Heart left ventricle (tissue), 13 donors: ENCODE measurements at regions not wholly inside any gene's neighbourhood (a gene's known extent, or its start where the extent isn't known, plus 50 kb on each side); places are given as distances from the start of the nearest gene placed in this dataset.

Source experiments
- POLR2A ChIP-seq, 2 donors: fragments of 450-650 bp; IDR thresholded peaks; one replicate each; pipeline ENCODE4 v1.6.1; 2017; ENCODE audit warnings: antibody characterized with exemption in 2 of 2, mild to moderate bottlenecking in 2 of 2, moderate library complexity in 2 of 2
- TF ChIP-seq, protein P1 (sequence below), 12 donors: fragments of 200-600 bp; sonication (generic) in 4 of 12; IDR thresholded peaks; one replicate each; pipeline versions ENCODE4 v1.5.0 to v1.8.0; 2018 to 2022; ENCODE audit warnings: antibody characterized with exemption in 12 of 12, mild to moderate bottlenecking in 5 of 12
- donor health status: ischemic (EF 13 %, LVEDD 7.1; RV severe dilation, severe dysfunction).
- donor health status: DM: no; HTN: yes; CAD: no.
- donor health status: DM: no; HTN: no; CAD: no.
- donor health status: ischemic (EF 25% LVEDD 6.9; RV normal size, moderate dysfunction).
- donor health status: ischemic (EF 25% LVEDD 5.7; RV mildly dilated, moderate dysfunction).
- donor health status: ischemic (EF 35%, LVEDD 5.7; RV mildly dilated, moderate dysfunction).
- donor health status: nonischemic (EF 11% LVEDD 7.7; RV severe dilation, severe dysfunction).
- donor health status: DM: yes; HTN: yes; CAD: no.
- donor health status: PGD.
- donor health status: ischemic (EF 29% LVEDD 5.4; RV normal size, mild dysfunction).
- donor health status: nonischemic (EF 23%, LVEDD 6.1; RV moderate dilation, normal function).

DNA sequence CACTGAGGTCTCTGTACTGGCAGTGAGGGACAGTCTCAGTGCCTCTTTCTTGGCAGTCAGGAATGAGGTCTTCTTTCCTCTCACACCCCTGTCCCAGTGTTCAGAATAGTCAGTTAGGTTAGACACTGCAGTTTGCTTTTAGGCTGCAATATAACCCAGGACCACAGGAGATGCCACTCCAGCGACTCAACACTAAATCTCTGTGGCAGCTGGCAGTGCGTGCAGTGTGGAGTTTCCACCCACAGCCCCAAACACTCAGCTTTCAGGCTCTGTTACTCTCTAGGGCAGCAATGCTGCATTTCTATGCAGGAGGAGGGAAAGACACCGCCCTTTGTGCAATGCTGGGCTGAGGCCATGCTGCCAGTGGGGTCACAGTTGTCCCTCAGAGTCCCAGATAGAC lies 150.2 kb upstream of the SUCLG2 start:
- TF ChIP-seq, protein P1, sequence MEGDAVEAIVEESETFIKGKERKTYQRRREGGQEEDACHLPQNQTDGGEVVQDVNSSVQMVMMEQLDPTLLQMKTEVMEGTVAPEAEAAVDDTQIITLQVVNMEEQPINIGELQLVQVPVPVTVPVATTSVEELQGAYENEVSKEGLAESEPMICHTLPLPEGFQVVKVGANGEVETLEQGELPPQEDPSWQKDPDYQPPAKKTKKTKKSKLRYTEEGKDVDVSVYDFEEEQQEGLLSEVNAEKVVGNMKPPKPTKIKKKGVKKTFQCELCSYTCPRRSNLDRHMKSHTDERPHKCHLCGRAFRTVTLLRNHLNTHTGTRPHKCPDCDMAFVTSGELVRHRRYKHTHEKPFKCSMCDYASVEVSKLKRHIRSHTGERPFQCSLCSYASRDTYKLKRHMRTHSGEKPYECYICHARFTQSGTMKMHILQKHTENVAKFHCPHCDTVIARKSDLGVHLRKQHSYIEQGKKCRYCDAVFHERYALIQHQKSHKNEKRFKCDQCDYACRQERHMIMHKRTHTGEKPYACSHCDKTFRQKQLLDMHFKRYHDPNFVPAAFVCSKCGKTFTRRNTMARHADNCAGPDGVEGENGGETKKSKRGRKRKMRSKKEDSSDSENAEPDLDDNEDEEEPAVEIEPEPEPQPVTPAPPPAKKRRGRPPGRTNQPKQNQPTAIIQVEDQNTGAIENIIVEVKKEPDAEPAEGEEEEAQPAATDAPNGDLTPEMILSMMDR (IDR thresholded peaks at IDR 0.05), result no peak
- no peak for TF ChIP-seq POLR2A (IDR thresholded peaks at IDR 0.05)
